GM19193 (cell line): ENCODE measurements at regions not wholly inside any gene's neighbourhood (a gene's known extent, or its start where the extent isn't known, plus 50 kb on each side); places are given as distances from the start of the nearest gene placed in this dataset.

ENCODE experiments used
- POLR2A ChIP-seq: IDR thresholded peaks from 4 replicates; pipeline ENCODE4 v1.6.1; 2011; ENCODE audit not compliant: insufficient read depth, insufficient read length; ENCODE audit errors: extremely low read depth

- TF ChIP-seq POLR2A = no peak
These were observed 142.9 kb downstream of the SHOX start for GRCh38 chrX:773292-774025.

- no peak for TF ChIP-seq POLR2A
These were observed 140.9 kb downstream of the SHOX start for GRCh38 chrX:771536-771935.

- TF ChIP-seq POLR2A = no peak
These were observed 139.2 kb downstream of the SHOX start for GRCh38 chrX:769796-770195.

- TF ChIP-seq POLR2A = no peak
These were observed 138.0 kb downstream of the SHOX start for GRCh38 chrX:768596-768995.

GRCh38 chrX:758917-759316 lies 128.3 kb downstream of the SHOX start:
- no peak for TF ChIP-seq POLR2A

- no peak for TF ChIP-seq POLR2A
These were observed 120.2 kb downstream of the SHOX start for GRCh38 chrX:750812-751211.

- no peak for TF ChIP-seq POLR2A
These were observed 119.7 kb downstream of the SHOX start for GRCh38 chrX:750263-750662.

- TF ChIP-seq POLR2A = no peak
These were observed 116.6 kb downstream of the SHOX start for GRCh38 chrX:747176-747575.

GRCh38 chrX:739611-740010 lies 109.0 kb downstream of the SHOX start:
- TF ChIP-seq POLR2A = no peak

- no peak for TF ChIP-seq POLR2A
These were observed 103.8 kb downstream of the SHOX start for GRCh38 chrX:734362-734761.

GRCh38 chrX:733961-734360 lies 103.4 kb downstream of the SHOX start:
- TF ChIP-seq POLR2A = no peak

- TF ChIP-seq POLR2A = no peak
These were observed 99.2 kb downstream of the SHOX start for GRCh38 chrX:729583-730409.

GRCh38 chrX:727738-728621 lies 97.4 kb downstream of the SHOX start:
- TF ChIP-seq POLR2A = no peak

GRCh38 chrX:725971-726370 lies 95.4 kb downstream of the SHOX start:
- TF ChIP-seq POLR2A = no peak

- TF ChIP-seq POLR2A = no peak
These were observed 93.7 kb downstream of the SHOX start for GRCh38 chrX:724256-724655.
